BE2C (cell line): ENCODE measurements at regions not wholly inside any gene's neighbourhood (a gene's known extent, or its start where the extent isn't known, plus 50 kb on each side); places are given as distances from the start of the nearest gene placed in this dataset.
"Not testable (repeated sequence)": the region's sequence is repeated elsewhere in the genome, so short reads cannot be mapped to it uniquely, and the experiment has no call there.

ENCODE experiments used
- DNase-seq: peaks from one replicate; pipeline ENCODE4 v3.0.0-alpha.2; 2020
- H3K27me3 ChIP-seq: fragments of 250-450 bp; sonication (Bioruptor Pico); 2 replicates; pipeline ENCODE4 v1.5.1; 2020; ENCODE audit warnings: mild to moderate bottlenecking
- H3K36me3 ChIP-seq: fragments of 250-450 bp; sonication (Bioruptor Pico); 2 replicates; pipeline ENCODE4 v1.5.1; 2020; ENCODE audit warnings: mild to moderate bottlenecking
- H3K4me1 ChIP-seq: fragments of 250-450 bp; sonication (Bioruptor Pico); 2 replicates; pipeline ENCODE4 v1.5.1; 2020
- H3K4me3 ChIP-seq: 2 replicates; pipeline ENCODE4 v1.5.1; 2011; ENCODE audit warnings: low read depth, low read length
- H3K9me3 ChIP-seq: fragments of 250-450 bp; sonication (Bioruptor Pico); 2 replicates; pipeline ENCODE4 v1.5.1; 2020
- CTCF ChIP-seq: IDR thresholded peaks from 2 replicates; pipeline ENCODE4 v1.5.1; 2012; ENCODE audit warnings: mild to moderate bottlenecking, low read depth, low read length

GRCh38 chr2:38464971-38465788 lies 88.1 kb upstream of the ATL2 start:
- H3K4me1 ChIP-seq: no peaks in the 10 kb centered on the region
- H3K36me3 ChIP-seq: no peaks in the 10 kb centered on the region
- no peak overlapping the region for H3K4me3 ChIP-seq
- no peak for DNase-seq
- no peak for TF ChIP-seq CTCF
- no peaks in the 10 kb centered on the region for H3K27me3 ChIP-seq
- H3K9me3 ChIP-seq: no peaks in the 10 kb centered on the region

GRCh38 chr2:38463752-38464151 lies 86.7 kb upstream of the ATL2 start:
- Histone ChIP-seq H3K36me3 (no peaks in the 10 kb centered on the region), H3K4me1 (no peaks in the 10 kb centered on the region), H3K9me3 (no peaks in the 10 kb centered on the region), H3K27me3 (no peaks in the 10 kb centered on the region), H3K4me3 (no peak overlapping the region)
- TF ChIP-seq CTCF: no peak
- no peak for DNase-seq

GRCh38 chr2:38462121-38462661 lies 85.1 kb upstream of the ATL2 start:
- no peak overlapping the region for H3K4me3 ChIP-seq
- DNase-seq: no peak

GRCh38 chr2:38461470-38461869 lies 84.4 kb upstream of the ATL2 start:
- H3K36me3 ChIP-seq: no peaks in the 10 kb centered on the region
- H3K4me1 ChIP-seq: no peaks in the 10 kb centered on the region
- no peaks in the 10 kb centered on the region for H3K9me3 ChIP-seq
- H3K27me3 ChIP-seq: no peaks in the 10 kb centered on the region
- DNase-seq: no peak
- TF ChIP-seq CTCF: no peak
- H3K4me3 ChIP-seq: no peak overlapping the region

More at GRCh38 chr2:38462121-38462661, 85.1 kb upstream of the ATL2 start:
- no peak for TF ChIP-seq CTCF
- Histone ChIP-seq H3K4me1 (no peaks in the 10 kb centered on the region), H3K36me3 (no peaks in the 10 kb centered on the region), H3K27me3 (no peaks in the 10 kb centered on the region), H3K9me3 (no peaks in the 10 kb centered on the region)

- no peaks in the 10 kb centered on the region for H3K4me1 ChIP-seq
- DNase-seq: no peak
- no peaks in the 10 kb centered on the region for H3K9me3 ChIP-seq
- no peaks in the 10 kb centered on the region for H3K27me3 ChIP-seq
- H3K4me3 ChIP-seq: no peak overlapping the region
- no peak for TF ChIP-seq CTCF
- H3K36me3 ChIP-seq: no peaks in the 10 kb centered on the region
These were observed 83.2 kb upstream of the ATL2 start for GRCh38 chr2:38460313-38460712.

GRCh38 chr2:38454081-38454480 lies 77.0 kb upstream of the ATL2 start:
- H3K9me3 ChIP-seq: no peaks in the 10 kb centered on the region
- H3K4me1 ChIP-seq: no peaks in the 10 kb centered on the region
- H3K27me3 ChIP-seq: no peaks in the 10 kb centered on the region
- DNase-seq: no peak
- no peak overlapping the region for H3K4me3 ChIP-seq
- no peak for TF ChIP-seq CTCF
- H3K36me3 ChIP-seq: no peaks in the 10 kb centered on the region

GRCh38 chr2:38451778-38452177 lies 74.7 kb upstream of the ATL2 start:
- H3K9me3 ChIP-seq, H3K36me3 ChIP-seq, H3K4me1 ChIP-seq, H3K27me3 ChIP-seq, DNase-seq, H3K4me3 ChIP-seq: not testable (repeated sequence)
